Activated CD4-positive, alpha-beta memory T cell treated with anti-CD3 and anti-CD28 coated beads for 36 hours (primary cell): ENCODE measurements at regions not wholly inside any gene's neighbourhood (a gene's known extent, or its start where the extent isn't known, plus 50 kb on each side); places are given as distances from the start of the nearest gene placed in this dataset.

Source experiments
- CTCF ChIA-PET: fragments of 350-600 bp; sonication (Branson Sonifier 250); formaldehyde crosslinking; loops from one replicate; lab custom pipeline; 2021; ENCODE audit warnings: antibody characterized with exemption, inconsistent platforms; lab: Charles Lee
- POLR2A ChIA-PET: fragments of 350-600 bp; sonication (Branson Sonifier 250); formaldehyde crosslinking; loops from one replicate; lab custom pipeline; 2021; ENCODE audit warnings: antibody characterized with exemption; lab: Charles Lee
- DNase-seq: peaks from one replicate; pipeline ENCODE4 v3.0.0-alpha.2; 2020
- H3K27ac Mint-ChIP-seq: one replicate; pipeline ENCODE4 v1.8.0; 2021; ENCODE audit warnings: mixed read lengths
- H3K27me3 Mint-ChIP-seq: one replicate; pipeline ENCODE4 v1.8.0; 2021; ENCODE audit warnings: mixed read lengths
- H3K36me3 Mint-ChIP-seq: one replicate; pipeline ENCODE4 v1.8.0; 2021; ENCODE audit warnings: mixed read lengths
- H3K4me1 Mint-ChIP-seq: one replicate; pipeline ENCODE4 v1.8.0; 2021; ENCODE audit warnings: low read depth, mixed read lengths
- H3K4me3 Mint-ChIP-seq: one replicate; pipeline ENCODE4 v1.8.0; 2021; ENCODE audit warnings: mild to moderate bottlenecking, mixed read lengths
- H3K9me3 Mint-ChIP-seq: one replicate; pipeline ENCODE4 v1.8.0; 2021; ENCODE audit warnings: mixed read lengths
- intact Hi-C: fragments of 100-400 bp; cut with micrococcal nuclease; formaldehyde crosslinking; loops from one replicate; pipeline ENCODE4 v1.15.1; 2023

DNA sequence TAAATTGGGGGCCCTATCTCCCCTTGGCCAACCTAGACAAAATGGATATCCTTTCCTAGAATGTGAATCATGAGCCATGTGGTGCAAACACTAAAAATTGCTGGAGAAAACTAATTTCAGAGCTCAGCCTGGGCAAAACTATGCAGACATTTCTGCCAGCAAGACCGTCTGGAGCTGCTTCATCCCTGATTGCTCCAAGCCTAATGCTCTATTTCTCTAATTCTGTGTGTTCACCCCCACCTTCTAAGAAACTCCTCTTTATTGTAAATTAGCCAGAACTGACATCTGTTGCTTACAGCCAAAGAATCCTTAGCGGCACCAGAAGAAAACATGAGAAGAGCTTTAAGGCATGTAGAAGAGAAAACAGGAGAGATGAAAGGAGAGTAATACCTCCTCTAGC is 337.7 kb upstream of the CHAC2 start:
- POLR2A ChIA-PET: no interaction called here
- intact Hi-C loops: loop anchor here (10.0 kb wide), 1 partner anchor 395 kb away; no protein-coding TSS in a partner anchor
- Mint-ChIP-seq H3K27me3 (peaks cover 3% of the 10 kb centered on the region), H3K9me3 (no peaks in the 10 kb centered on the region), H3K4me1 (no peaks in the 10 kb centered on the region), H3K36me3 (no peaks in the 10 kb centered on the region), H3K4me3 (no peak overlapping the region), H3K27ac (no peak overlapping the region)
- CTCF ChIA-PET: no interaction called here
- no peak for DNase-seq

DNA sequence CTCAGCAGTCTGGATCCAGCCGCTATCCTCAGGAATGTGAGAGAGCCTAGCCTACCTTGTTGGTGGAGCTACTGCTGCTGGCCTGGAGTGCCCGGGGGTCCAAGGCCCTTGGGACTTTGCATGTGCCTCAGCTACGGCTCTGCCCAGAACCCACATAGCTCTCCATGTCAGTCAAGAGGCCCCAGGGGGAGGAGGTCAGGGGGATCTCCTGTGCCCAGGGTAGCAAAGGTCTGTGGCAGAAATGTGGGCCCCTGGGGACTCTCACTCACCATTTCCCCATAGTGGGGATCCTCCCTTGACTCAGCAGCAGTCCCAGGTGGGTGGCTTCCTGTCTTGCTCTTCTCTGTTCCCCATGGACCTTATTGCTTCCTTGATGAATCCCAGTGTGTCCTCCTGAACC is 342.7 kb upstream of the CHAC2 start:
- CTCF ChIA-PET: no interaction called here
- no peak for DNase-seq
- Mint-ChIP-seq H3K4me3 (no peak overlapping the region), H3K27me3 (peaks cover 3% of the 10 kb centered on the region), H3K36me3 (no peaks in the 10 kb centered on the region), H3K27ac (no peak overlapping the region), H3K9me3 (no peaks in the 10 kb centered on the region), H3K4me1 (no peaks in the 10 kb centered on the region)
- intact Hi-C loops: loop anchor here (10.0 kb wide), 1 partner anchor 400 kb away; no protein-coding TSS in a partner anchor
- POLR2A ChIA-PET: no interaction called here

DNA sequence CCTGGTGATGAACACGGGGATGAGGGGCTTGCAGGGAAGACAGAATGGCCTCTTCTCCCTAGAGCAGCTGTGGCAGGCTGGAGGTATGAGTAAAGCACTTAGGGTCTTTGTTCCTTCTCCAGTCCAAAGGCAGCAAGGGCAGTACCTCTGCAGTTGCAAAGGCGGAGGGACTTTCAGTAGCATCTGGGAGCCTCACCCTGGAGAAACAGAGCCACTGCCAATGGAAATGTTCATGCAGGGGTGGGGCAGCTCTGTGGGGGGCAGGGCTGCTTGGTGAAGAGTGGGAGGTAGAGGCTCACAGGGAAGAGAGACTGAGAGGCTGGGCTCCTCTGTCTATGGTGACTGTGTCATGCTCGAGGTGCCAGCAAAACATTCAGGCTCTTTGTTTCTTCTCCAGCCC is 344.1 kb upstream of the CHAC2 start:
- intact Hi-C loops: loop anchor here (10.0 kb wide), 1 partner anchor 401 kb away; no protein-coding TSS in a partner anchor
- peaks cover 3% of the 10 kb centered on the region for H3K27me3 Mint-ChIP-seq
- CTCF ChIA-PET: interaction anchor here (0.6 kb wide), 1 partner anchor 8 kb away, joined by 3 read pairs; no protein-coding TSS in a partner anchor
- no peak for DNase-seq
- no peaks in the 10 kb centered on the region for H3K9me3 Mint-ChIP-seq
- H3K36me3 Mint-ChIP-seq: no peaks in the 10 kb centered on the region
- no peaks in the 10 kb centered on the region for H3K4me1 Mint-ChIP-seq
- H3K27ac Mint-ChIP-seq: no peak overlapping the region
- POLR2A ChIA-PET: no interaction called here
- no peak overlapping the region for H3K4me3 Mint-ChIP-seq

DNA sequence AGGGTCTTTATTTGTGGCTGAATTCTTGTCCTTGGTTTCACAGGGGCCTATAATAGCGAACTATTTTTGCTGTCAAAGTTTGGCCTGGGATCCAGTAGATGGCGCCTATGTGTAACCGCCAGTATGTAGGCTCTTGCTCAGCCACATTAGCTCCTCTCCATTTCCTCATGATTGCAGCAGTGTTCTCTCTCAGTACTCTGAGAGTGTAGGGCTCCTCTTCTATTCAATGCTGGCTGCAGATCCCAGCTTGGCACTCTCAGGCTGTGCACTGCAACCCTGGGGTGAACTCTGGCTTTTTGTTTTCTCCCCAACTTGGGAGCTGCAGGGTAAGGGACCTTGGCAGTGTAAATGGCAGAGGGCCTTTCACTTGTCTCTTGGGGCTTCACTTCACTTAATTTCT is 344.6 kb upstream of the CHAC2 start:
- ChIA-PET CTCF (interaction anchor here (0.6 to 1.1 kb wide), 2 partner anchors 9 to 51 kb away, joined by 3 read pairs; no protein-coding TSS in a partner anchor), POLR2A (no interaction called here)
- peaks cover 3% of the 10 kb centered on the region for H3K27me3 Mint-ChIP-seq
- intact Hi-C loops: loop anchor here (10.0 kb wide), 1 partner anchor 402 kb away; no protein-coding TSS in a partner anchor
- DNase-seq: peak; percentile 12
- no peaks in the 10 kb centered on the region for H3K36me3 Mint-ChIP-seq
- no peaks in the 10 kb centered on the region for H3K9me3 Mint-ChIP-seq
- H3K4me1 Mint-ChIP-seq: no peaks in the 10 kb centered on the region
- no peak overlapping the region for H3K27ac Mint-ChIP-seq
- no peak overlapping the region for H3K4me3 Mint-ChIP-seq

DNA sequence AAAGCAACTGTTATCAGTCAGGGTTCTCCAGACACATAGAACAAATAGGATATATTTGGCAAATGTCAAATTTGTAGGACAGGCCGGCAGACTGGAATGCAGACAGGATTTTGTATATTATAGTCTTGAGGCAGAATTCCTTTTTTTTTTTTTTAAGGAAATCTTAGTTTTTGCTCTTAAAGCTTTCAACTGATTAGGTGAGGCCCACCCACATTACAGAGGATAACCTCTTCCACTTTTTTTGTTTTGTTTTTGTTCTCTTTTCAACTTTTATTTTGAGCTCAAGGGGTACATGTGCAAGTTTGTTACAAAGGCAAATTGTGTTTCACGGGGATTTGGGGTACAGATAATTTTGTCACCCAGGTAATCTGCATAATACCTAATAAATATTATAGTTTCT is 350.2 kb upstream of the CHAC2 start:
- ChIA-PET CTCF (no interaction called here), POLR2A (no interaction called here)
- H3K36me3 Mint-ChIP-seq: no peaks in the 10 kb centered on the region
- no peak overlapping the region for H3K27ac Mint-ChIP-seq
- peaks cover 8% of the 10 kb centered on the region for H3K9me3 Mint-ChIP-seq
- DNase-seq: no peak
- no peak overlapping the region for H3K4me3 Mint-ChIP-seq
- H3K4me1 Mint-ChIP-seq: no peaks in the 10 kb centered on the region
- H3K27me3 Mint-ChIP-seq: no peaks in the 10 kb centered on the region
- intact Hi-C loops: no loop called here

DNA sequence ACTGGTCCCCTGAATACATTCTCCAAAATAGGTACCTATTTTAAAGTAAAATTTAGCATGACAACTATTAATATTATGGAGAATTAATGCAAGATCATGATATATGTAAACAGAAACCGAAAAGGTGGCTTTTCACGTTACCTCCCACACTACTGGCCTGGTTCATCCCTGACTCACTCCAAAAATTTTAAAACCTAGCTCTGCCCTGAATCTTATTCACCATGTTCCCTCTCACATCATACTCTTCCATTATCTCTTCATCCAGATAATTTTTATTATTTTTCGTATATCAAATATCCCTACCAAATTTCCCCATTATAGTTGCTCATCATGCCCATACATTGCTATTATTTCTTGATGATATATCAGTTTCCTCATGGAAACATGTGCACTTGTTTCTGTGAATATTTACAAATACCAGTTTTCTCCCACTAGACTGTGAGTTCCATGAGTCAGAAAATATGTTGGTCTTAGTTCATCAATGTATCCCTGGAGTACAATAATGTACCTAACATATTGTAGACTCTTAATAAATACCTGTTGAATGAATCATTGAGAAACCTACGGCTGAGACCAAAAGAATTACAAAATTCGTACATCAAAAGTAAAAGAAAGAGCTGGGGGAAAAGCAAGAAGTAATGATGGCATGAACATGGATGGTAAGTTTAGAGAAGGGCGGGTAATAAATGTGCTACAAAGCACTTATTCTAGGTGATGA is 360.1 kb upstream of the CHAC2 start:
- Mint-ChIP-seq H3K4me1 (no peaks in the 10 kb centered on the region), H3K4me3 (no peak overlapping the region), H3K27me3 (no peaks in the 10 kb centered on the region), H3K9me3 (peaks cover 5% of the 10 kb centered on the region), H3K36me3 (no peaks in the 10 kb centered on the region), H3K27ac (no peak overlapping the region)
- ChIA-PET CTCF (no interaction called here), POLR2A (no interaction called here)
- no peak for DNase-seq
- intact Hi-C loops: no loop called here

DNA sequence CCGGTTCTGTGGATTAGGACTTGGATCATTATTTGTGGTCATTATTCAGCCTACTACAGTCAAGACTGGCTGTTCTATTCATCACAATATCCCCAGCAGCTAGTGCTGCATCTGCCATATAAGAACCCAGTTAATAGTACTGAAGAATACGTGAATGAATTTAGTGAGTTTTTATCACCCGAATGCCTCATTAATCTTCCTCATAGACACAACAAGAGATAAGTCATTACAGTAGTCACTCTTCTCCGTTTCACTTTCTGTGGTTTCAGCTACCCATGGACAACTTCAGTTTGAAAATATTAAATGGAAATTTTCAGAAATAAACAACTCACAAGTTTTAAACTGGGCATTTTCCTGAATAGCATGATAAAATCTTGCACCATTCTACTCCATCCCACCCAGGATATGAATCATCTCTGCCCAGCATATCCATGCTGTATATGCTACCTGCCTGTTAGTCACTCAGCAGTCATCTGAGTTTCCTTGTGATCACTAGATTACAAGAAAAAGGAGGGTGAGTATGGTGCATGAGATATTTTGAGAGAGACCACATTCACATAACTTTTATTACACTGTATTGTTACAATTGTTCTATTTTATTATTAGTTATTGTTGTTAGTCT is 363.7 kb upstream of the CHAC2 start:
- DNase-seq: no peak
- Mint-ChIP-seq H3K4me3 (no peak overlapping the region), H3K9me3 (peaks cover 8% of the 10 kb centered on the region), H3K27ac (no peak overlapping the region), H3K36me3 (no peaks in the 10 kb centered on the region), H3K27me3 (no peaks in the 10 kb centered on the region), H3K4me1 (no peaks in the 10 kb centered on the region)
- CTCF ChIA-PET: no interaction called here
- POLR2A ChIA-PET: interaction anchor here (0.6 kb wide), 1 partner anchor 259 kb away, joined by 4 read pairs; no protein-coding TSS in a partner anchor
- intact Hi-C loops: no loop called here

DNA sequence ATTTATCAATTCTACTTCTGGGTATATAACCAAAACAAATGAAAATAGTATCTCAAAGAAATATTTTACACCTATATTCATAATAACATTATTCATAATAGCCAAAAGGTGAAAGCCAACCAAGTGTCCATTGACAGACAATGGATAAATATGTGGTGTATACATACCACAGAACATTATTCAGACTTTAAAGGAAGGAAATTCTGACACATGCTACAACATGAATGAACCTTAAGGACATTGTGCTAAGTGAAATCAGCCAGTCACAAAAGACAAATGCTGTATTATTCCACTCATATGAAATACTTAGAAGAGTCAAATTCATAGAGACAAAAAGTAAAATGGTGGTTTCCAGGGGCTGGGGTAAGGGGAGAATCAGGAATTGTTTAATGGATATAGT is 370.5 kb upstream of the CHAC2 start:
- Mint-ChIP-seq H3K27ac (no peak overlapping the region), H3K4me3 (no peak overlapping the region), H3K4me1 (no peaks in the 10 kb centered on the region), H3K9me3 (peaks cover 3% of the 10 kb centered on the region), H3K36me3 (no peaks in the 10 kb centered on the region), H3K27me3 (no peaks in the 10 kb centered on the region)
- ChIA-PET POLR2A (no interaction called here), CTCF (no interaction called here)
- intact Hi-C loops: no loop called here
- DNase-seq: no peak

DNA sequence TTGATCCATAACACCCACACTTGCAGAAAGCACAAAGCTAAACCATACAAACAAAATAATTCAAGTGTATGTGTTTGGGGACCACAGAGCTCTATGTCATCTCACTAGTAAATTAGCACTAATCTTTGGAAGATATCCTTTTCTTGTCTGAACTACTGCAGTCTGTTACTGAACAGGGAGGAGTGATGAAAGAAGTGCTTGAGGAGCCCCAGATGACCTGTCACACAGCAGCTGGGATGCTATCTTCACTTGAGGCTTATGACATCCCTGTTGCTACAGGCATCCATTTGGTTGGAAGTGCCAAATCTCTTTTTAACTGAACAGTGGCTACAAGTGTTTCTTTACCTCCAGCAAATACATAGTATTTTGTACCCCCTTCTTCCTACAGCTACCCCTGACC is 386.3 kb upstream of the CHAC2 start:
- Mint-ChIP-seq H3K36me3 (no peaks in the 10 kb centered on the region), H3K4me3 (no peak overlapping the region), H3K27me3 (peaks cover 2% of the 10 kb centered on the region), H3K27ac (no peak overlapping the region), H3K4me1 (no peaks in the 10 kb centered on the region), H3K9me3 (peaks cover 4% of the 10 kb centered on the region)
- CTCF ChIA-PET: no interaction called here
- intact Hi-C loops: no loop called here
- POLR2A ChIA-PET: no interaction called here
- no peak for DNase-seq

DNA sequence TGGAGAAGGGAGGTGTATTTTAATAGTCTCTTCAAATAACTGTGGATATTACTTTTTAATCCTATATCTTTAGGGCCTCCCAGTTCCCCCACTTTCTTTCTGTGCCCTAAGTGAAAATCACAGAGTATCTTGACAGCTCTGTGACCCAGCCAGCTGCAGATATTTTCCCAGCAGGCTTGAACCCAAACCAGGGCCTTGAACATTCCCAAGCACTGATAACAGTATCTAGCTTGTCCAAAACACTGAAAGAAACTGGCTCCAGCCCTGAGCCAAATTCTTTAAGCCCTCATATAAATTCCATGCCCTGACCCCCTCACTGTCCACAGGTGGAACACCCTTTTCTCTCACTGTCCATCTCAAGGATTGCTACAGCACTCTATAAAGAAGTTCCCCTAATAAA is 388.1 kb upstream of the CHAC2 start:
- no peaks in the 10 kb centered on the region for H3K36me3 Mint-ChIP-seq
- intact Hi-C loops: no loop called here

DNA sequence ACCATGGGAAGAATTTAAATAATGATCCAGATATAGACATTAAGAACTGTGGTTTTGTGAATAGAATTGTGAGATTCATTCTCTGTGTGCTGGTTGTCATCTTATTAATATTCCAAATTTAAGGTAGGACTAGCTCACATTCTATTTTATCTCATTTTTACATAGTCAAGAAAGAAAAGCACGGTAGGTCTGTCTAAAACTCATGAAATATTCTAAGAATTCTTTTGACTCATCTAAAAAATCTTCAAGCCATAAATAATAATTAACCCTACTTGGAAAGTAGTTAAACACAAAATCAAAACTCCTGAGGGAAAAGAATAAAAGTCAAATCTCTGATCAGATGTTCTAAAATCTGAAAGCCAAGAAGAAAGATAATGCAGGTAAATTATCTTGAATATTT is 388.8 kb upstream of the CHAC2 start:
- Mint-ChIP-seq H3K36me3 (no peaks in the 10 kb centered on the region), H3K4me3 (no peak overlapping the region), H3K4me1 (no peaks in the 10 kb centered on the region), H3K27me3 (peaks cover 2% of the 10 kb centered on the region), H3K27ac (no peak overlapping the region), H3K9me3 (peaks cover 4% of the 10 kb centered on the region)
- DNase-seq: no peak
- intact Hi-C loops: no loop called here
- ChIA-PET CTCF (no interaction called here), POLR2A (no interaction called here)

More for the DNA sequence above, 388.1 kb upstream of the CHAC2 start:
- peaks cover 4% of the 10 kb centered on the region for H3K9me3 Mint-ChIP-seq
- H3K27ac Mint-ChIP-seq: no peak overlapping the region
- no peak for DNase-seq
- no peaks in the 10 kb centered on the region for H3K4me1 Mint-ChIP-seq
- CTCF ChIA-PET: no interaction called here
- POLR2A ChIA-PET: no interaction called here
- H3K4me3 Mint-ChIP-seq: no peak overlapping the region
- H3K27me3 Mint-ChIP-seq: peaks cover 2% of the 10 kb centered on the region

DNA sequence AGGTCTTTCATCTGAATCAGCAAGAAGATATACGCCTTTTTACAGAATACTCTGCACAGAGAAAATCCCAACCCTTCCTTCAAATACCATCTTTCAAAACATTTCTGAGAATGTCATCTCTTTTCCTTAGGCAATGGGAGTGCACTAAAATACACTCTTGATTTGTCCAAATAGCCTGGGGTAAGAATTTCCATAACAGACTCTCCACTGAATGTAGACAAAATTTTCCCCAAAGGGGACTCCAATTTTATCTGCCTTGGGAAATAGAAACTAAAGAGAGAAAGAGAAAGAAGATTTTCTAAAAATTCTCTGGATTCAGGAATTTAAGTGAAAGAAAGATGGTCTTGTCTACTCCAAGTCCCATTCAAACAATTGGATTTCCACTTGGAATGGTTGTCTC is 394.5 kb upstream of the CHAC2 start:
- POLR2A ChIA-PET: no interaction called here
- Mint-ChIP-seq H3K27me3 (peaks cover 1% of the 10 kb centered on the region), H3K9me3 (peaks cover 4% of the 10 kb centered on the region), H3K36me3 (no peaks in the 10 kb centered on the region), H3K4me1 (no peaks in the 10 kb centered on the region), H3K4me3 (no peak overlapping the region), H3K27ac (no peak overlapping the region)
- intact Hi-C loops: no loop called here
- CTCF ChIA-PET: no interaction called here
- DNase-seq: no peak
